Spleen (tissue), 11 donors: ENCODE measurements at regions not wholly inside any gene's neighbourhood (a gene's known extent, or its start where the extent isn't known, plus 50 kb on each side); places are given as distances from the start of the nearest gene placed in this dataset.

Source experiments
- DNase-seq: peaks from one replicate; pipeline ENCODE4 v3.0.0-alpha.2; 2020
- H3K27ac ChIP-seq, 8 donors: fragments of 200-600 bp; sonication (generic) in 7 of 8; 1 replicate in 4 of 8; 2 replicates in 4 of 8; pipeline versions ENCODE4 v1.5.0 to v1.8.0; 2016 to 2021; ENCODE audit warnings: inconsistent platforms in 4 of 8, mild to moderate bottlenecking in 4 of 8, moderate library complexity in 1 of 8
- H3K27me3 ChIP-seq, 7 donors: fragments of 200-600 bp; sonication (generic) in 6 of 7; replicated peaks in 1 of 7; 1 replicate in 4 of 7; 2 replicates in 3 of 7; pipeline versions ENCODE4 v1.5.0 to v1.8.0; 2016 to 2021; ENCODE audit warnings: inconsistent platforms in 3 of 7, mild to moderate bottlenecking in 1 of 7
- H3K36me3 ChIP-seq, 6 donors: fragments of 200-600 bp; sonication (generic) in 5 of 6; 1 replicate in 4 of 6; 2 replicates in 2 of 6; pipeline versions ENCODE4 v1.5.0 to v1.8.0; 2016 to 2021; ENCODE audit warnings: inconsistent platforms in 2 of 6
- H3K4me1 ChIP-seq, 6 donors: fragments of 200-600 bp; sonication (generic) in 5 of 6; 1 replicate in 3 of 6; 2 replicates in 3 of 6; pipeline versions ENCODE4 v1.5.0 to v1.8.0; 2016 to 2021; ENCODE audit warnings: inconsistent platforms in 3 of 6
- H3K4me3 ChIP-seq, 8 donors: fragments of 200-600 bp; sonication (generic) in 7 of 8; 1 replicate in 4 of 8; 2 replicates in 4 of 8; pipeline versions ENCODE4 v1.5.0 to v1.8.0; 2016 to 2021; ENCODE audit warnings: inconsistent platforms in 4 of 8, mild to moderate bottlenecking in 4 of 8, moderate library complexity in 2 of 8
- H3K9me3 ChIP-seq, 8 donors: fragments of 200-600 bp; sonication (generic) in 7 of 8; 1 replicate in 4 of 8; 2 replicates in 4 of 8; pipeline versions ENCODE4 v1.5.0 to v1.8.0; 2016 to 2021; ENCODE audit warnings: inconsistent platforms in 4 of 8
- POLR2A ChIP-seq, 3 donors: fragments of 450-650 bp; IDR thresholded peaks; one replicate each; pipeline ENCODE4 v1.5.1; 2017; ENCODE audit warnings: antibody characterized with exemption in 3 of 3, mild to moderate bottlenecking in 1 of 3
- POLR2AphosphoS5 ChIP-seq, 3 donors: sonication (generic); formaldehyde crosslinking; IDR thresholded peaks; one replicate each; pipeline ENCODE4 v1.5.1; 2017; ENCODE audit warnings: antibody characterized with exemption in 3 of 3
- WGBS, 5 donors: extraction: QIAGEN DNeasy Blood & Tissue Kit in 3 of 5; methylation state at CpG; one replicate each; pipeline versions ENCODE4 v1.1.5 to v1.1.7; 2013 to 2018; 5-methylcytosine and 5-hydroxymethylcytosine counted together
- intact Hi-C: fragments of 100-400 bp; cut with DNase I; formaldehyde crosslinking; loops from one replicate; pipeline ENCODE4 v1.15.0; 2023; ENCODE audit warnings: low total_unique reads
- TF ChIP-seq, protein P1 (sequence below), 11 experiments: fragments of 200-600 bp in 7 of 11; fragments of 450-650 bp in 4 of 11; sonication (generic) in 4 of 11; IDR thresholded peaks in 8 of 11; conservative IDR thresholded peaks in 3 of 11; 1 replicate in 7 of 11; 2 replicates in 4 of 11; pipeline versions ENCODE4 v1.4.0 to v1.8.0; 2016 to 2021; ENCODE audit warnings: antibody characterized with exemption in 11 of 11, inconsistent platforms in 4 of 11, mild to moderate bottlenecking in 1 of 11
- donor health status: healthy with polysubstance abuse.
- donor health status: DM: no; HTN: no; CAD: no; lungs with moderate emphysema.
- donor health status: DM: no; HTN: no; CAD: no.
- donor health status: Bipolar disorder and iron deficiency.
- donor health status: healthy.
- donor health status: DM: no; HTN: no; CAD: no.
- donor health status: DM: yes; HTN: yes; CAD: no.

DNA sequence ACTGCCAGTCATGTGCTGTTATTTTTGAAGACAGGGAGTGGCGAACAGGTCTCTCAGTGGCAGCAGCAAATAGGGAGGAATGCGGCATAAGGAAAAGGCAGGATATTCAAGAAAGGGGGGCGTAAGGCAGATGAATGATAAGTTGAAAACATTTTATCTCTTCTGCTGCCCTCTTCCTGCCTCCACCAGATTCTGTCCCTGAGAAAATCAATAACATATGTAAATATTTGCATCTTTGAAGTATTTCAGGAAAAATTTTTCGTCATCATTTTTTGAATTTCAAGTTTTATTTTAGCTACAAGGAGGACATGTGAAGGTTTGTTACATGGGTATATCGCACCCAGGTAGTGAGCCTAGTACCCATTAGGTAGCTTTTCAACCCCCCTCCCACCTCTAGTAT, 616.7 kb downstream of the MCTP2 start:
- intact Hi-C loops = loop anchor here (10.0 kb wide), 1 partner anchor 173 kb away; no protein-coding TSS in a partner anchor
- H3K4me3 ChIP-seq = no peak overlapping the region

DNA sequence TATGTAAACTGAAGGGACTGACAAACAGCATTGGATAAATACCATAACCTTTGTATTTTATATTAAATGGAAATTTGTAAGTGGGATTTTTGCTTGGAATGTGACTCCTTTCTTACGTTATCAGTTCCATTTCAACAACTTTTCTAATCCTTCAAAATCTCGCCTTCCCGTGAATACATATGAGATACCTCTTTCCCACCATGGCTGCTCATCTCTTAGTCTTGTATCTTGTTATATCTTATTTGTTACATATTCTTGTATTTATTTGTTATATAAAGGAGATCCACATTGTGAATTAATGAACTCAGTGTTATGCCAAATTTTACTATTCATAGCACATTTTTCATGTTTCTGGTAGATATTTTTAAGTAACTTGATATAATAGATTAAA, 623.7 kb downstream of the MCTP2 start:
- intact Hi-C loops = no loop called here
- TF ChIP-seq, protein P1, sequence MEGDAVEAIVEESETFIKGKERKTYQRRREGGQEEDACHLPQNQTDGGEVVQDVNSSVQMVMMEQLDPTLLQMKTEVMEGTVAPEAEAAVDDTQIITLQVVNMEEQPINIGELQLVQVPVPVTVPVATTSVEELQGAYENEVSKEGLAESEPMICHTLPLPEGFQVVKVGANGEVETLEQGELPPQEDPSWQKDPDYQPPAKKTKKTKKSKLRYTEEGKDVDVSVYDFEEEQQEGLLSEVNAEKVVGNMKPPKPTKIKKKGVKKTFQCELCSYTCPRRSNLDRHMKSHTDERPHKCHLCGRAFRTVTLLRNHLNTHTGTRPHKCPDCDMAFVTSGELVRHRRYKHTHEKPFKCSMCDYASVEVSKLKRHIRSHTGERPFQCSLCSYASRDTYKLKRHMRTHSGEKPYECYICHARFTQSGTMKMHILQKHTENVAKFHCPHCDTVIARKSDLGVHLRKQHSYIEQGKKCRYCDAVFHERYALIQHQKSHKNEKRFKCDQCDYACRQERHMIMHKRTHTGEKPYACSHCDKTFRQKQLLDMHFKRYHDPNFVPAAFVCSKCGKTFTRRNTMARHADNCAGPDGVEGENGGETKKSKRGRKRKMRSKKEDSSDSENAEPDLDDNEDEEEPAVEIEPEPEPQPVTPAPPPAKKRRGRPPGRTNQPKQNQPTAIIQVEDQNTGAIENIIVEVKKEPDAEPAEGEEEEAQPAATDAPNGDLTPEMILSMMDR (IDR thresholded peaks at IDR 0.05 in 8 of 11, conservative IDR thresholded peaks at IDR 0.05 in 3 of 11) = no peak
- TF ChIP-seq POLR2A (IDR thresholded peaks at IDR 0.05) (no peak), POLR2AphosphoS5 (IDR thresholded peaks at IDR 0.05) (no peak)
- WGBS, 5 donors = 93 to 98% (median 96%) methylated on average over 3 of the region's 3 CpGs

More for the DNA sequence above, 616.7 kb downstream of the MCTP2 start:
- TF ChIP-seq POLR2A (IDR thresholded peaks at IDR 0.05) = no peak
- TF ChIP-seq, protein P1 (IDR thresholded peaks at IDR 0.05 in 8 of 11, conservative IDR thresholded peaks at IDR 0.05 in 3 of 11) = no peak
- TF ChIP-seq POLR2AphosphoS5 (IDR thresholded peaks at IDR 0.05) = no peak
- H3K4me1 ChIP-seq = peaks cover 0 to 24% (median 12%) of the 10 kb centered on the region in 6 donors
- H3K27me3 ChIP-seq = peaks cover 0 to 36% (median 0%) of the 10 kb centered on the region in 7 donors
- no peak overlapping the region for H3K27ac ChIP-seq
- peaks cover 0 to 6% (median 0%) of the 10 kb centered on the region in 8 donors for H3K9me3 ChIP-seq
- WGBS, 5 donors = 82 to 96% (median 90%) methylated on average over 5 of the region's 5 CpGs
- no peak for DNase-seq
- no peaks in the 10 kb centered on the region for H3K36me3 ChIP-seq

DNA sequence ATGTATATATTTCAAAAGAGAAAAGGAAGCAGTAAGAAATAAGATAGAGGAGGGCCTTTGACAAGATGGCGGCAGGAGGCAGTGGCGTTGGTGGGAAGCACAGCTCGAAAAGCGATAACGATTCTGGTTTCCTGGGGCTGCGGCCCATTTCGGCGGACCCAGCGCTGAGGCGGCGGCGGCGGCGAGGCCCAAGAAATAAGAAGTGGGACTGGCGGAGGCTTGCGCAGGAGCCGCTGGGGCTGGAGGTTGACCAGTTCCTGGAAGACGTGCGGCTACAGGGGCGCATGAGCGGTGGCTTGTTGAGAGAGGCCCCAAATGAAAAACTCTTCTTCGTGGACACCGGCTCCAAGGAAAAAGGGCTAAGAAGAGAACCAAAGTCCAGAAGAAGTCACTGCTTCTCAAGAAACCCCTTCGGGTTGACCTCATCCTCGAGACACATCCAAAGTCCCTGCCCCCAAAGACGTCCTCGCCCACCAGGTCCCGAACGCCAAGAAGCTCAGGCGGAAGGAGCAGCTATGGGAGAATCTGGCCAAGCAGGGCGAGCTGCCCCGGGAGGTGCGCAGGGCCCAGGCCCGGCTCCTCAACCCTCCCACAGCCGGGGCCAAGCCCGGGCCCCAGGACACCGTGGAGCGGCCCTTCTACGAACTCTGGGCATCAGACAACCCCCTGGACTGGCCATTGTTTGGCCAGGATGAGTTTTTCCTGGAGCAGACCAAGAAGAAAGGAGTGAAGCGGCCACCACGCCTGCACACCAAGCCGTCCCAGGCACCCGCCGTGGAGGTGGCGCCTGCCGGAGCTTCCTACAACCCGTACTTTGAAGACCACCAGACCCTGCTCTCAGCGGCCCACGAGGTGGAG, 624.3 kb downstream of the MCTP2 start:
- no peaks in the 10 kb centered on the region for H3K4me1 ChIP-seq
- H3K9me3 ChIP-seq = peaks cover 0 to 25% (median 2%) of the 10 kb centered on the region in 8 donors
- DNase-seq = no peak
- intact Hi-C loops = no loop called here
- peaks cover 0 to 6% (median 0%) of the 10 kb centered on the region in 7 donors for H3K27me3 ChIP-seq
- H3K4me3 ChIP-seq = no peak overlapping the region
- no peaks in the 10 kb centered on the region for H3K36me3 ChIP-seq
- no peak overlapping the region for H3K27ac ChIP-seq
- no peak for TF ChIP-seq POLR2AphosphoS5 (IDR thresholded peaks at IDR 0.05)
- TF ChIP-seq, protein P1 (IDR thresholded peaks at IDR 0.05 in 8 of 11, conservative IDR thresholded peaks at IDR 0.05 in 3 of 11) = no peak
- 94 to 97% (median 95%) methylated on average over 48 to 49 of the region's 49 CpGs for WGBS, 5 donors

More for the DNA sequence above, 623.7 kb downstream of the MCTP2 start:
- Histone ChIP-seq H3K27me3 (peaks cover 0 to 6% (median 0%) of the 10 kb centered on the region in 7 donors), H3K27ac (no peak overlapping the region), H3K4me3 (no peak overlapping the region), H3K9me3 (peaks cover 0 to 25% (median 2%) of the 10 kb centered on the region in 8 donors), H3K36me3 (no peaks in the 10 kb centered on the region), H3K4me1 (no peaks in the 10 kb centered on the region)
- DNase-seq = no peak

DNA sequence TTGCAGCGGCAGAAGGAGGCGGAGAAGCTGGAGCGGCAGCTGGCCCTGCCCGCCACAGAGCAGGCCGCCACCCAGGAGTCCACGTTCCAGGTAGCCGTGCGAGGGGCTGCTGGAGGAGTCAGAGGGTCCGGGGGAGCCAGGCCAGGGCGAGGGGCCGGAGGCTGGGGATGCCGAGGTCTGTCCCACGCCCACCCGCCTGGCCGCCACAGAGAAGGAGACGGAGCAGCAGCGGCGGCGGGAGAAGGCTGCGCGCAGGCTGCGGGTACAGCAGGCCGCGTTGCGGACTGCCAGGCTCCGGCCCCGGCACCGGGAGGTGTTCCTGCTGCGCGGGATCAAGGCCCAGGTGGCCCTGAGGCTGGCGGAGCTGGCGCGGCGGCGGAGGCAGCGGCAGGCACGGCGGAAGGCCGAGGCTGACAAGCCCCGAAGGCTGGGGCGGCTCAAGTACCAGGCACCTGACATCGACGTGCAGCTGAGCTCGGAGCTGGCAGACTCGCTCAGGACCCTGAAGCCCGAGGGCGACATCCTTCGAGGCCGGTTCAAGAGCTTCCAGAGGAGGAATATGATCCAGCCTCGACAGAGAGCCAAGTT, 625.0 kb downstream of the MCTP2 start:
- Histone ChIP-seq H3K27me3 (peaks cover 0 to 6% (median 0%) of the 10 kb centered on the region in 7 donors), H3K27ac (no peak overlapping the region), H3K9me3 (peaks cover 0 to 26% (median 2%) of the 10 kb centered on the region in 8 donors), H3K36me3 (no peaks in the 10 kb centered on the region), H3K4me3 (no peak overlapping the region), H3K4me1 (no peaks in the 10 kb centered on the region)
- no peak for DNase-seq
- intact Hi-C loops = no loop called here
- TF ChIP-seq POLR2AphosphoS5 (IDR thresholded peaks at IDR 0.05) = no peak
- TF ChIP-seq, protein P1 (IDR thresholded peaks at IDR 0.05 in 8 of 11, conservative IDR thresholded peaks at IDR 0.05 in 3 of 11) = no peak
- TF ChIP-seq POLR2A (IDR thresholded peaks at IDR 0.05) = no peak
- 89 to 95% (median 92%) methylated on average over 39 to 50 of the region's 50 CpGs for WGBS, 5 donors
